Heart left ventricle (tissue), 16 donors: ENCODE measurements at regions not wholly inside any gene's neighbourhood (a gene's known extent, or its start where the extent isn't known, plus 50 kb on each side); places are given as distances from the start of the nearest gene placed in this dataset.

Experiments used
- ATAC-seq, 4 donors: fragments of 200-7000 bp; cut with Tn5 transposase; one replicate each; pipeline ENCODE4 v1.9.1; 2020 to 2022; ENCODE audit warnings: moderate library complexity in 4 of 4, mild to moderate bottlenecking in 3 of 4, moderate number of reproducible peaks in 1 of 4
- DNase-seq, 5 donors: peaks; one replicate each; pipeline ENCODE4 v3.0.0-alpha.2; 2020
- H3K27ac ChIP-seq, 12 donors: fragments of 200-600 bp; sonication (generic) in 4 of 12; one replicate each; pipeline versions ENCODE4 v1.5.0 to v1.8.0; 2016 to 2022; ENCODE audit warnings: mild to moderate bottlenecking in 2 of 12
- H3K27me3 ChIP-seq, 9 donors: fragments of 200-600 bp; sonication (generic) in 2 of 9; one replicate each; pipeline versions ENCODE4 v1.5.1 to v1.8.0; 2016 to 2022; ENCODE audit warnings: mild to moderate bottlenecking in 3 of 9
- H3K36me3 ChIP-seq, 9 donors: fragments of 200-600 bp; sonication (generic) in 2 of 9; one replicate each; pipeline versions ENCODE4 v1.5.0 to v1.8.0; 2018 to 2022; ENCODE audit warnings: mild to moderate bottlenecking in 2 of 9
- H3K4me1 ChIP-seq, 12 donors: fragments of 200-600 bp; sonication (generic) in 4 of 12; one replicate each; pipeline versions ENCODE4 v1.5.0 to v1.8.0; 2016 to 2022; ENCODE audit warnings: mild to moderate bottlenecking in 3 of 12
- H3K4me3 ChIP-seq, 12 donors: fragments of 200-600 bp; sonication (generic) in 4 of 12; one replicate each; pipeline versions ENCODE4 v1.5.0 to v1.8.0; 2017 to 2022; ENCODE audit warnings: mild to moderate bottlenecking in 9 of 12, moderate library complexity in 4 of 12
- H3K9me3 ChIP-seq, 12 donors: fragments of 200-600 bp; sonication (generic) in 4 of 12; one replicate each; pipeline versions ENCODE4 v1.5.0 to v1.8.0; 2016 to 2022; ENCODE audit warnings: mild to moderate bottlenecking in 1 of 12
- CTCF ChIP-seq, 12 donors: fragments of 200-600 bp; sonication (generic) in 4 of 12; IDR thresholded peaks; one replicate each; pipeline versions ENCODE4 v1.5.0 to v1.8.0; 2018 to 2022; ENCODE audit warnings: antibody characterized with exemption in 12 of 12, mild to moderate bottlenecking in 5 of 12
- POLR2A ChIP-seq, 2 donors: fragments of 450-650 bp; IDR thresholded peaks; one replicate each; pipeline ENCODE4 v1.6.1; 2017; ENCODE audit warnings: antibody characterized with exemption in 2 of 2, mild to moderate bottlenecking in 2 of 2, moderate library complexity in 2 of 2
- WGBS, 4 donors: extraction: QIAGEN DNeasy Blood & Tissue Kit in 2 of 4; methylation state at CpG; one replicate each; pipeline versions ENCODE4 v1.1.5 to v1.1.7; 2013 to 2018; 5-methylcytosine and 5-hydroxymethylcytosine counted together
- intact Hi-C, 10 donors: fragments of 100-400 bp; cut with DNase I; formaldehyde crosslinking; loops; one replicate each; pipeline versions ENCODE4 v1.11.1 to v1.14.2; 2022
- donor health status: ischemic (EF 13 %, LVEDD 7.1; RV severe dilation, severe dysfunction).
- donor health status: healthy with polysubstance abuse.
- donor health status: DM: no; HTN: yes; CAD: no.
- donor health status: DM: no; HTN: no; CAD: no.
- donor health status: ischemic (EF 25% LVEDD 6.9; RV normal size, moderate dysfunction).
- donor health status: ischemic (EF 25% LVEDD 5.7; RV mildly dilated, moderate dysfunction).
- donor health status: healthy.
- donor health status: DM: yes; HTN: yes; CAD: no.
- donor health status: ischemic (EF 35%, LVEDD 5.7; RV mildly dilated, moderate dysfunction).
- donor health status: nonischemic (EF 11% LVEDD 7.7; RV severe dilation, severe dysfunction).
- donor health status: DM: yes; HTN: yes; CAD: no.
- donor health status: PGD.
- donor health status: ischemic (EF 29% LVEDD 5.4; RV normal size, mild dysfunction).
- donor health status: nonischemic (EF 23%, LVEDD 6.1; RV moderate dilation, normal function).

GRCh38 chr2:224195925-224196571 lies 157.0 kb upstream of the SERPINE2 start:
- ATAC-seq (peak in 3 of 4 donors; percentile 80 to 93 (median 92)), DNase-seq (peak in 4 of 5 donors; percentile 52 to 77 (median 64))
- TF ChIP-seq CTCF (IDR thresholded peaks at IDR 0.05) (no peak), POLR2A (IDR thresholded peaks at IDR 0.05) (no peak)
- Histone ChIP-seq H3K4me3 (no peak overlapping the region), H3K36me3 (no peaks in the 10 kb centered on the region), H3K27me3 (no peaks in the 10 kb centered on the region), H3K9me3 (peaks cover 0 to 7% (median 0%) of the 10 kb centered on the region in 12 donors), H3K4me1 (peaks cover 0 to 4% (median 0%) of the 10 kb centered on the region in 12 donors), H3K27ac (peak overlapping the region in 7 of 12 donors; percentile 21 to 51 (median 34))
- intact Hi-C loops = no loop called here
- WGBS, 4 donors = 45 to 57% (median 54%) methylated on average over 2 of the region's 2 CpGs

- DNase-seq = no peak
- Histone ChIP-seq H3K27me3 (peaks cover 0 to under 1% (median 0%) of the 10 kb centered on the region in 9 donors), H3K4me3 (no peak overlapping the region), H3K27ac (no peak overlapping the region), H3K4me1 (peaks cover 0 to 12% (median 0%) of the 10 kb centered on the region in 12 donors), H3K36me3 (no peaks in the 10 kb centered on the region), H3K9me3 (peaks cover 0 to 7% (median 0%) of the 10 kb centered on the region in 12 donors)
- intact Hi-C loops = no loop called here
- TF ChIP-seq CTCF (IDR thresholded peaks at IDR 0.05) (no peak), POLR2A (IDR thresholded peaks at IDR 0.05) (no peak)
- ATAC-seq = no peak
- 95 to 97% (median 96%) methylated on average over 1 of the region's 1 CpG for WGBS, 4 donors
Observed at GRCh38 chr2:224194161-224194560, 155.1 kb upstream of the SERPINE2 start.

GRCh38 chr2:224191465-224191864 lies 152.4 kb upstream of the SERPINE2 start:
- WGBS, 4 donors = 87 to 97% (median 92%) methylated on average over 3 of the region's 3 CpGs
- ATAC-seq (no peak), DNase-seq (no peak)
- no peak overlapping the region for H3K4me3 ChIP-seq
- H3K27me3 ChIP-seq = peaks cover 0 to 3% (median 0%) of the 10 kb centered on the region in 9 donors
- H3K36me3 ChIP-seq = no peaks in the 10 kb centered on the region
- H3K4me1 ChIP-seq = peaks cover 0 to 12% (median 0%) of the 10 kb centered on the region in 12 donors
- intact Hi-C loops = no loop called here
- H3K27ac ChIP-seq = no peak overlapping the region
- TF ChIP-seq CTCF (IDR thresholded peaks at IDR 0.05) (no peak), POLR2A (IDR thresholded peaks at IDR 0.05) (no peak)
- peaks cover 0 to 7% (median 0%) of the 10 kb centered on the region in 12 donors for H3K9me3 ChIP-seq

GRCh38 chr2:224190936-224191270 lies 151.8 kb upstream of the SERPINE2 start:
- H3K27me3 ChIP-seq = peaks cover 0 to 3% (median 0%) of the 10 kb centered on the region in 9 donors
- no peak overlapping the region for H3K4me3 ChIP-seq
- WGBS, 4 donors = 33 to 50% (median 46%) methylated on average over 2 of the region's 2 CpGs
- ATAC-seq (no peak), DNase-seq (no peak)
- intact Hi-C loops = no loop called here
- H3K36me3 ChIP-seq = no peaks in the 10 kb centered on the region
- peaks cover 0 to 7% (median 0%) of the 10 kb centered on the region in 12 donors for H3K9me3 ChIP-seq
- TF ChIP-seq CTCF (IDR thresholded peaks at IDR 0.05) (no peak), POLR2A (IDR thresholded peaks at IDR 0.05) (no peak)
- H3K27ac ChIP-seq = no peak overlapping the region
- H3K4me1 ChIP-seq = peaks cover 0 to 12% (median 0%) of the 10 kb centered on the region in 12 donors
